GM20000 (cell line): ENCODE measurements at regions not wholly inside any gene's neighbourhood (a gene's known extent, or its start where the extent isn't known, plus 50 kb on each side); places are given as distances from the start of the nearest gene placed in this dataset.
"Not testable (repeated sequence)": the region's sequence is repeated elsewhere in the genome, so short reads cannot be mapped to it uniquely, and the experiment has no call there.

ENCODE experiments used
- DNase-seq: peaks from one replicate; pipeline ENCODE4 v3.0.0; 2012; ENCODE audit warnings: low spot score
- TF ChIP-seq, protein P1 (sequence below): IDR thresholded peaks from 2 replicates; pipeline ENCODE4 v1.5.1; 2012; ENCODE audit warnings: mild to moderate bottlenecking, control low read depth; ENCODE audit errors: extremely low read depth, missing control alignments

DNA sequence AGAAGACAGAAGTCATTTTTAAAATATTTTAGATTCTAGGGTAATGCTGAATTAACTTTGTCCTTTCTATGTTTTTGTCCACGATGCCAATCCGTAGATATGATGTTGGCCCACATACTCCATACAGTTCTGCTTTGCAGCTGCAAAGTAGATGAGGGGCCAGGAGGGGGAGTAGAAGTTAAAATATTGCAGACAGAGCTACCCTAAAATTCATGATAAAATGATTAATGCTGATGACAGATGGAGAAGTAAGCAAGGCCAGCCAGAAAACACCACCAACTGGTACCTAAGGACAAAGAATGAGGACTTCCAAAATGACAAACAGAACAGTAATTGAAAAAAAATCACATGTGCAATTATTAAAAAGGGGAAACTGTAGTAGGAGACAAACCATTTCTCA lies 756.6 kb upstream of the ARPP21 start:
- DNase-seq, result no peak
- TF ChIP-seq, protein P1, sequence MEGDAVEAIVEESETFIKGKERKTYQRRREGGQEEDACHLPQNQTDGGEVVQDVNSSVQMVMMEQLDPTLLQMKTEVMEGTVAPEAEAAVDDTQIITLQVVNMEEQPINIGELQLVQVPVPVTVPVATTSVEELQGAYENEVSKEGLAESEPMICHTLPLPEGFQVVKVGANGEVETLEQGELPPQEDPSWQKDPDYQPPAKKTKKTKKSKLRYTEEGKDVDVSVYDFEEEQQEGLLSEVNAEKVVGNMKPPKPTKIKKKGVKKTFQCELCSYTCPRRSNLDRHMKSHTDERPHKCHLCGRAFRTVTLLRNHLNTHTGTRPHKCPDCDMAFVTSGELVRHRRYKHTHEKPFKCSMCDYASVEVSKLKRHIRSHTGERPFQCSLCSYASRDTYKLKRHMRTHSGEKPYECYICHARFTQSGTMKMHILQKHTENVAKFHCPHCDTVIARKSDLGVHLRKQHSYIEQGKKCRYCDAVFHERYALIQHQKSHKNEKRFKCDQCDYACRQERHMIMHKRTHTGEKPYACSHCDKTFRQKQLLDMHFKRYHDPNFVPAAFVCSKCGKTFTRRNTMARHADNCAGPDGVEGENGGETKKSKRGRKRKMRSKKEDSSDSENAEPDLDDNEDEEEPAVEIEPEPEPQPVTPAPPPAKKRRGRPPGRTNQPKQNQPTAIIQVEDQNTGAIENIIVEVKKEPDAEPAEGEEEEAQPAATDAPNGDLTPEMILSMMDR, result no peak

DNA sequence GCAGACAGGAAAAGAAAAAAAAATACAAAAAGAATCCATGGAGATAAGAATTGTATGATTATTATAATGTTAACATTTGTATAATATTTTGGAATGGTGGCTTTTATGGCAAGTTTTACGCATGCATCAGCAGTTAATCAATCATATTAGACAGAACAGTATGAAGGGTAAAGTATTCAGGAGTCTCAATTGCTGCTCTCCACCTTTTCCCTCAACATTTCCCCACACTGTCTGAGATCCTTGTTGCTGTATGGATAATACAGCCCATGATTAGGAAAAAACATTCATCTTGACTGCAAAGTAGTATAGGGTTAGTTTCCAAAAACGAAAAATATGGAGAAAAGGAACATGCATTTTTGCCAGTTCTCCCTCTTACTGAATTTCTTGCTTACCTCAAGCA lies 755.3 kb upstream of the ARPP21 start:
- TF ChIP-seq, protein P1, result no peak

DNA sequence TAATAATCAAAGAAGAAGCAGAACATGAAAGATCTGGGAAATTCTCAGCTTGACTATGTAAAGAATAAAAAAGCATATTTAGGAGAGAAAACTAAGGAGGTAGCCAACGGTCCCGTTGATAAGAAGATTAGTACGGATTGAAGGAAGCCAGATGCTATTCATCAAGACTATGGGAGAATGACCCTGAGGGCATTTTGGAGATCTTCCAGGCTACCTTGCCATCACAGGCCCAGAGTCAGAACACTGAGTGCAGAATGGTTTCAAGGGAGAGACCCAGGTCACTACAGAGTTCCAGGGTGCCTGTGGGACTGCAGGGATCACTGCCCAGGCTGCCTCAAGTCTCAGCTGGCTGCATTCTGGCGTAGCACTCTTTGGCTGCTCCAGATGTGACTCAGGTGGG lies 752.9 kb upstream of the ARPP21 start:
- TF ChIP-seq, protein P1, result no peak
- no peak for DNase-seq

More for the DNA sequence above, 755.3 kb upstream of the ARPP21 start:
- DNase-seq, result no peak

DNA sequence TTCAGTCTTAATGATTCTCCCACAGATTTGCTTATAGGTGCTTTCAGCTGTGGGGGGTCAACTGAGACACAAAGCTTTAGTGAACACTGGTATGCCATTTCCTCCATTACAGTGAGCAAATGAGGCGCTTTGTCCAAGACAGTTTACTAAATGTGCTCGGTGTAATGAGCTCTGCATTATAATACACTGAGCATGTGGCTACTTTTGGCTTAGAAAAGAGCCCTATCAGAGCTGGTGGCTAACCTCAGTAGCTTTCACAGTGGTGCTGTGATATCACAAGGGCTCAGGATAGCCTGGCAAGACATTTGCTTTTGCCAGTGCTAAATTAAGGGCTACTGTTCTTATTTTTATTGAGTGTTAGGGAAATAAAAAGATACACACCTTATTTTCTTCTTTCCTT lies 749.7 kb upstream of the ARPP21 start:
- TF ChIP-seq, protein P1, result no peak
- no peak for DNase-seq

DNA sequence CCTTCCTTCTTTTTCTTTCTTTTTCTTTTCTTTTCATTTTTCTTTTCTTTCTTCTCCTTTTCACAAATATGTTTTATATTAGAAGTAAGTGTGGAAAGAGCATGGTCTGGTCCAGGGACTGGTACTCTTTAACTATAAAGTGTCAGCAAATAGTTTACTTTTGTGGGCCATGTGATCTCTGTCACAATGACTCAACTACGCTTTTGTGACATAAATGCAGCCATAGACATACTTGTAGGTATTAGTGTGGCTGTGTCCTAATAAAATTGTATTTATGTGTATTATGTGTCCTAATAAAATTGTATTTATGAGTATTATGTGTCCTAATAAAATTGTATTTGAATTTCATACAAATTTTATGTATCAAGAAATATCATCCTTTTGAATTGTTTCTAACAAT lies 749.1 kb upstream of the ARPP21 start:
- TF ChIP-seq, protein P1, result no peak
- no peak for DNase-seq

DNA sequence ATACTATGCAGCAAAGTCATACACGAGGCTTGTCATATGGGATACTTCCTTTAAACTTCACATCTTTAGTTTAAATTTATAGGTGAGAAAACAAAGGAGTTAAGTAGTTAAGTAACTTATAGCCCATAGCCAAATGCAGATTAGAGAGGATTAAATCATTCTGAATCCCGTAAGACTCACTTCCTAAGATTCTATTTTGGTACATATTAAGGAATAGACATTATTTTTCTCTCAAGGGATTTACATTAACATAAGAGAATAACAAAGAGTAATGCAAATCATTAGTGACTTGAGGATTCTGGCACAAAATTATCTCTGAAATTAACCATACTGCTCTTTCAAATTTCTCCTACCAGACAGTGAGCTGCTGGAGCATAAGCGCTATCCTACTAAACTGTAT lies 747.4 kb upstream of the ARPP21 start:
- no peak for DNase-seq
- TF ChIP-seq, protein P1, result no peak

DNA sequence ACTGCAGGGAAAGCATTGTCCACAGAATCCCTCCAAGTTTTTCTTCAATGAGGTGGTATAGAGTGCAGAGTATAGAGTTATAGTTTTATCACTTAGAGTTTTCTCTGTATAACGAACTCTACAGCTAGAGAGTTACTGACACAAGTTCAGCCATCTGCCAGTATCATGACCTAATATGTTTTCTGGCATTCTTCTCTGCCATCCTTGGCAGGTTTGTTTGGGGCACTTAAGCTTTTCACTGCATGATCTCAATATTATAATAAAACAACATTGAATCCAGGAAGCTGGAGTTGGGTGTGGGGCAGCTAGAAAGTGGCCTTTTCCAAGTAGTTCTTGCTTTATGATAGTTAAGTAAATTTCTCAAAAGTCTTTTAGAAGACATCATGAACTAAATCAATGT lies 743.5 kb upstream of the ARPP21 start:
- DNase-seq, result no peak
- TF ChIP-seq, protein P1, result no peak

DNA sequence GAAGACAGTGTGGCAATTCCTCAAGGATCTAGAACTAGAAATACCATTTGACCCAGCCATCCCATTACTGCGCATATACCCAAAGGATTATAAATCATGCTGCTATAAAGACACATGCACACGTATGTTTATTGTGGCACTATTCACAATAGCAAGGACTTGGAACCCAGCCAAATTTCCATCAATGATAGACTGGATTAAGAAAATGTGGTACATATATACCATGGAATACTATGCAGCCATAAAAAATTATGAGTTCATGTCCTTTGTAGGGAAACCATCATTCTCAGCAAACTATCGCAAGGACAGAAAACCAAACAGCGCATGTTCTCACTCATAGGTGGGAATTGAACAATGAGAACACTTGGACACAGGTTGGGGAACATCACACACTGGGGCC lies 729.6 kb upstream of the ARPP21 start:
- not testable (repeated sequence) for DNase-seq
